Skeletal muscle tissue (tissue), 3 donors: ENCODE measurements at regions not wholly inside any gene's neighbourhood (a gene's known extent, or its start where the extent isn't known, plus 50 kb on each side); places are given as distances from the start of the nearest gene placed in this dataset.

Source experiments
- H3K27ac ChIP-seq: one replicate; pipeline ENCODE4 v1.7.0; 2013; ENCODE audit warnings: mild to moderate bottlenecking, low read depth, low read length, inconsistent platforms
- H3K27me3 ChIP-seq, 3 donors: one replicate each; pipeline ENCODE4 v1.7.0; 2013; ENCODE audit warnings: low read length in 3 of 3; ENCODE audit not compliant: control insufficient read depth in 3 of 3, insufficient read depth in 3 of 3
- H3K36me3 ChIP-seq, 3 donors: one replicate each; pipeline ENCODE4 v1.7.0; 2013; ENCODE audit warnings: low read length in 3 of 3; ENCODE audit not compliant: control insufficient read depth in 3 of 3, insufficient read depth in 3 of 3
- H3K4me1 ChIP-seq, 3 donors: one replicate each; pipeline ENCODE4 v1.7.0; 2013; ENCODE audit warnings: low read length in 3 of 3, mild to moderate bottlenecking in 3 of 3; ENCODE audit not compliant: control insufficient read depth in 3 of 3, insufficient read depth in 3 of 3
- H3K4me3 ChIP-seq, 3 donors: one replicate each; pipeline ENCODE4 v1.7.0; 2013; ENCODE audit warnings: low read length in 3 of 3
- H3K9ac ChIP-seq, 3 donors: one replicate each; pipeline ENCODE4 v1.7.0; 2013; ENCODE audit warnings: low read length in 3 of 3, mild to moderate bottlenecking in 3 of 3, moderate library complexity in 2 of 3, low read depth in 1 of 3
- H3K9me3 ChIP-seq, 3 donors: one replicate each; pipeline ENCODE4 v1.7.0; 2013; ENCODE audit warnings: low read length in 3 of 3; ENCODE audit not compliant: control insufficient read depth in 3 of 3
- donor health status: Osteomylitis.

DNA sequence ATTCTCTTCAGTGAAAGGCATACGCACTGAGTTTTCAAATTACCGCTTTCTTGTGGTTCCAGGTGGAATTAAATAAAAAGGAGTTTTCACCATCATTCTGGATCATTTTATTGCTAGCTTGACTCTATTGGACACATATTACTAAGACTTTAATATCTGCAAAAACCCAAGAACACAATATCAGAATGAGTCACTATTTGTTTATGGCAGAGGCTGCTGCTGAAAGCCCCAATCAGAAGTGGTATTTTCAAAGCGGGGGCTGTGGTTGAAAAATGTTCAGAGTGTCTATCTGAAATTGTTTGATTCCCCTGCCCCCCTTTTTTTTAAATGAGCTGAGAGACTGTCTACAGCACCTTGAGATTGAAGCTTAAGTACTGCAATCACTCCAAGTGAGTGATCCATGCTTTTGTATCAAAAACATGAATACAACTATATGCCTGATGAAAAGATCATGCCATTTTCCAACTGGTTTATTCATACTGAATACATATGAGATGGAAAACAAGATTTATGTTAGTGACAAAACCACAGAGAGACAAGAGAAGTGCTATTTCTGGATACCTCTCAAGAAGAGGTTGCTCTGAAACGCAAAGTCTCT lies 376.4 kb downstream of the HTR7 start:
- no peaks in the 10 kb centered on the region for H3K27me3 ChIP-seq

GRCh38 chr10:90484518-90484917 lies 373.3 kb downstream of the HTR7 start:
- Histone ChIP-seq H3K4me3 (no peak overlapping the region), H3K27ac (no peak overlapping the region), H3K36me3 (no peaks in the 10 kb centered on the region), H3K9ac (no peak overlapping the region), H3K9me3 (no peaks in the 10 kb centered on the region), H3K4me1 (no peaks in the 10 kb centered on the region), H3K27me3 (no peaks in the 10 kb centered on the region)

More for the DNA sequence above, 376.4 kb downstream of the HTR7 start:
- H3K9ac ChIP-seq, result no peak overlapping the region
- no peak overlapping the region for H3K27ac ChIP-seq
- no peaks in the 10 kb centered on the region for H3K9me3 ChIP-seq
- H3K36me3 ChIP-seq, result no peaks in the 10 kb centered on the region
- H3K4me3 ChIP-seq, result no peak overlapping the region
- no peaks in the 10 kb centered on the region for H3K4me1 ChIP-seq

- H3K4me1 ChIP-seq, result no peaks in the 10 kb centered on the region
- H3K27ac ChIP-seq, result no peak overlapping the region
- no peaks in the 10 kb centered on the region for H3K36me3 ChIP-seq
- H3K27me3 ChIP-seq, result no peaks in the 10 kb centered on the region
- no peak overlapping the region for H3K9ac ChIP-seq
- no peak overlapping the region for H3K4me3 ChIP-seq
- H3K9me3 ChIP-seq, result peaks cover 0 to 3% (median 2%) of the 10 kb centered on the region in 3 donors
Measured at GRCh38 chr10:90494183-90494582, 363.7 kb downstream of the HTR7 start.

- Histone ChIP-seq H3K27ac (no peak overlapping the region), H3K4me3 (no peak overlapping the region), H3K4me1 (no peaks in the 10 kb centered on the region), H3K9ac (no peak overlapping the region), H3K27me3 (no peaks in the 10 kb centered on the region), H3K36me3 (no peaks in the 10 kb centered on the region), H3K9me3 (no peaks in the 10 kb centered on the region)
Measured at GRCh38 chr10:90504172-90504571, 353.7 kb downstream of the HTR7 start.

- H3K4me3 ChIP-seq, result no peak overlapping the region
- H3K27me3 ChIP-seq, result no peaks in the 10 kb centered on the region
- H3K4me1 ChIP-seq, result no peaks in the 10 kb centered on the region
- no peaks in the 10 kb centered on the region for H3K36me3 ChIP-seq
- no peak overlapping the region for H3K27ac ChIP-seq
- H3K9ac ChIP-seq, result no peak overlapping the region
- H3K9me3 ChIP-seq, result no peaks in the 10 kb centered on the region
Measured at GRCh38 chr10:90526721-90527120, 331.1 kb downstream of the HTR7 start.

DNA sequence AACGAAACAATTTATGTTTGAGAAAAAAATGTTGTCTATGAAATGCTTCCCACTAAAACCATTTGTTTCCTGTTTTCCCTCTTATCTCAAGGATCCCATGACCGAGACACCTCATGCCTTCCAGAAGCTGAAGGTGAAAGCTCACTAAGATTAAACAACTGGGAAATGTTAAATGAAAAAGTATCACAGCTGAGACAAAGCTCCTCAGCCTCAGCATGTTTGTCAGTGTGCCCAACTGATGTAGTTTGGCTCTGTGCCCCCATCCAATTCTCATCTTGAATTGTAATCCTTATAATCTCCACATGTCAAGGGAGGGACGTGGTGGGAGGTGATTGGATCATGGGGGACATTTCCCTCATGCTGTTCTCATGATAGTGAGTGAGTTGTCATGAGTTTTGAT lies 327.3 kb downstream of the HTR7 start:
- H3K27me3 ChIP-seq, result no peaks in the 10 kb centered on the region
- no peaks in the 10 kb centered on the region for H3K9me3 ChIP-seq
- H3K4me3 ChIP-seq, result no peak overlapping the region
- no peak overlapping the region for H3K9ac ChIP-seq
- no peaks in the 10 kb centered on the region for H3K4me1 ChIP-seq
- H3K27ac ChIP-seq, result no peak overlapping the region
- H3K36me3 ChIP-seq, result no peaks in the 10 kb centered on the region

DNA sequence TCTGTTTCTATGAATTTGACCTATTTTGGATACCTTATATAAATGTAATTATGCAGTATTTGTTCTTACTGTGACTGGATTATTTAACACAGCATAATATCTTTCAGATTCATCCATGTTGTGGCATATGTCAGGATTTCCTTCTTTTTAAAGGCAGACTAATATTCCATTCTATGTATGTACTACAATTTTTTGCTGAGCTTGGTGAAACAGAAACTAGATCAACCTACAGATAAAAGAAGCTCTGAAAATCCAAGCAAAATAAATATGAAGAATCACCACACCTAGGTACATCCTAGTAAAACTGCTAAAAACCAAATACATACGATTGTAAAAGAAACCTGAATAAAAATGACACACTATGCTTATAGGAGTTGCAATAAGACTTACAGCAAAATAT lies 300.5 kb downstream of the HTR7 start:
- Histone ChIP-seq H3K4me3 (no peak overlapping the region), H3K27ac (no peak overlapping the region), H3K36me3 (no peaks in the 10 kb centered on the region), H3K27me3 (no peaks in the 10 kb centered on the region), H3K9me3 (no peaks in the 10 kb centered on the region), H3K4me1 (no peaks in the 10 kb centered on the region), H3K9ac (no peak overlapping the region)

GRCh38 chr10:90560331-90560730 lies 297.5 kb downstream of the HTR7 start:
- Histone ChIP-seq H3K4me1 (no peaks in the 10 kb centered on the region), H3K36me3 (no peaks in the 10 kb centered on the region), H3K9ac (no peak overlapping the region), H3K27ac (no peak overlapping the region), H3K9me3 (no peaks in the 10 kb centered on the region), H3K4me3 (no peak overlapping the region), H3K27me3 (no peaks in the 10 kb centered on the region)

DNA sequence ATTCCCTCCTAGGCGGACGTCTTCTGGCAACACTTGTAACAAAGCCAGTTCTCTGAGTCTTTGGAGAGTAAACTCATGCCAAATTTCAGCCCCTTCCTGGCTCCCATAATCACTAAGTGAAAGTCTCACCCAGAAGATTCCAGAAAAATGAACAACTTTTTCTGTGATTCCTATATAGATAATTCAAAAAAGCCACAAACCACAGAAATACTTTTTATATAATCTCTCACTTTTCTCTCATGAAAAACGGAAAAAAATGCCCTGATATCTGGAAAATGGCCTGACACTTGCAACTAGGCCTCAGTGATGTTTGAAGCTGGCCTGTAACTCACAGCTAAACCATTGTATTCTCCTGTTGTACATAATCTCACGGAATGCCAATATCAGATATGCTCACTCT lies 296.2 kb downstream of the HTR7 start:
- no peak overlapping the region for H3K4me3 ChIP-seq
- no peaks in the 10 kb centered on the region for H3K9me3 ChIP-seq
- H3K27me3 ChIP-seq, result no peaks in the 10 kb centered on the region
- H3K27ac ChIP-seq, result no peak overlapping the region
- H3K9ac ChIP-seq, result no peak overlapping the region
- no peaks in the 10 kb centered on the region for H3K4me1 ChIP-seq
- H3K36me3 ChIP-seq, result no peaks in the 10 kb centered on the region

DNA sequence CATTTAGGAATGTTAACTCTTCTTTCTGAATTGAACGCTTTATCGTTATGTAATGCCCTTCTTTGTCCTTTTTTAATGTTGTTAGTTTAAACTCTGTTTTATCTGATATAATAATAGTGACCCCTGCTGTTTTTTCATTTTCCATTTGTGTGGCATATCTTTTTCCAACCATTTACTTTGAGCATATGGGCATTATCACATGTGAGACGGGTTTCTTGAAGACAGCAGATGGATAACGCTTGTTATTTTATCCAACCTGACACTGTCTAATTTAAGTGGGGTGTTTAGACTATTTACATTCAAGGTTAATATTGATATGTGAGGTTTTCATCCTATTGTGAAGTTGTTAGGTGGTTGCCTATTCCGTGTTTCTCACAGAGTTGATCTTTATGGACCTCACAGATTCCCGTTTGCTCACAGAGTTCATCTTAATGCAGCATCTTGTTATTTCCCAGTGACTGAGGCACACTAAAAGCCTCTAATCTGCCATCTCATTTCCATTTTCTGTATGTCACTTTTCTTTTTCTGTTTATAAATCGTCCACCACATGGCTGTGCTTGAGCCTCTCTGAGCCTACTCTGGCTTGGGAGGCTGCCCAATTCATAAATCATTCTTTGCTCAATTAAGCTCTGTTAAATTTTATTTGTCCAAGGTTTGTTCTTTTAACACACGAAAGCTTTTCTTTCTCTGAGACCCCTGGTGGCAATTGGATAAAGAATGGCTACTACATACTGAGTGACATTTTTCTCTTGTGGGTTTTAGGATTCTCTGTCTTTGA lies 286.2 kb downstream of the HTR7 start:
- Histone ChIP-seq H3K9me3 (no peaks in the 10 kb centered on the region), H3K9ac (no peak overlapping the region), H3K27me3 (no peaks in the 10 kb centered on the region), H3K36me3 (no peaks in the 10 kb centered on the region), H3K27ac (no peak overlapping the region), H3K4me3 (no peak overlapping the region), H3K4me1 (no peaks in the 10 kb centered on the region)
